DOHH2 (cell line): ENCODE measurements at regions not wholly inside any gene's neighbourhood (a gene's known extent, or its start where the extent isn't known, plus 50 kb on each side); places are given as distances from the start of the nearest gene placed in this dataset.

Experiments
- H3F3A ChIP-seq: fragments of 200-600 bp; sonication (generic), shearing (Covaris generic); 2 replicates; pipeline ENCODE4 v1.6.0; 2016; ENCODE audit warnings: antibody characterized with exemption, mild to moderate bottlenecking; ENCODE audit not compliant: control insufficient read depth, insufficient read depth
- H3K27ac ChIP-seq: fragments of 200-600 bp; sonication (generic); 2 replicates; pipeline ENCODE4 v1.5.1; 2014; ENCODE audit warnings: low read depth, mild to moderate bottlenecking, low read length, moderate library complexity
- H3K27me3 ChIP-seq: fragments of 200-600 bp; sonication (generic); 2 replicates; pipeline ENCODE4 v1.6.1; 2014; ENCODE audit warnings: mild to moderate bottlenecking, low read length, mixed read lengths; ENCODE audit not compliant: control insufficient read depth
- H3K36me3 ChIP-seq: fragments of 200-600 bp; sonication (generic); 2 replicates; pipeline ENCODE4 v1.6.1; 2014; ENCODE audit warnings: mild to moderate bottlenecking, low read length, moderate library complexity, mixed read lengths; ENCODE audit not compliant: control insufficient read depth
- H3K4me1 ChIP-seq: fragments of 200-600 bp; sonication (generic); 2 replicates; pipeline ENCODE4 v1.6.1; 2014; ENCODE audit warnings: mild to moderate bottlenecking, low read length, mixed read lengths; ENCODE audit not compliant: control insufficient read depth
- H3K4me2 ChIP-seq: fragments of 200-600 bp; sonication (generic); 2 replicates; pipeline ENCODE4 v1.6.0; 2014; ENCODE audit warnings: mild to moderate bottlenecking, low read length, moderate library complexity
- H3K4me3 ChIP-seq: fragments of 200-600 bp; sonication (generic); 2 replicates; pipeline ENCODE4 v1.5.1; 2014; ENCODE audit warnings: mild to moderate bottlenecking, low read length, mixed read lengths
- H3K79me2 ChIP-seq: fragments of 200-600 bp; sonication (generic); 2 replicates; pipeline ENCODE4 v1.6.1; 2014; ENCODE audit warnings: mild to moderate bottlenecking, low read length, mixed read lengths; ENCODE audit not compliant: control insufficient read depth
- H3K9me2 ChIP-seq: fragments of 200-600 bp; sonication (generic); replicated peaks from 2 replicates; pipeline ENCODE4 v1.6.1; 2014; ENCODE audit warnings: mild to moderate bottlenecking, low read length, mixed read lengths; ENCODE audit not compliant: control insufficient read depth
- H3K9me3 ChIP-seq: fragments of 200-600 bp; sonication (generic); 2 replicates; pipeline ENCODE4 v1.6.1; 2014; ENCODE audit warnings: antibody characterized with exemption, low read length, mixed read lengths; ENCODE audit not compliant: control insufficient read depth, insufficient read depth
- H4K20me1 ChIP-seq: fragments of 200-600 bp; sonication (generic); 2 replicates; pipeline ENCODE4 v1.6.0; 2014; ENCODE audit warnings: low read depth, mild to moderate bottlenecking, antibody characterized with exemption, low read length, moderate library complexity; ENCODE audit not compliant: control insufficient read depth, insufficient read depth
- CTCF ChIP-seq: fragments of 200-600 bp; sonication (generic); IDR thresholded peaks from one replicate; pipeline ENCODE4 v1.5.1; 2014; ENCODE audit warnings: antibody characterized with exemption, mild to moderate bottlenecking, low read depth, low read length; ENCODE audit not compliant: poor library complexity, severe bottlenecking
- EZH2phosphoT487 ChIP-seq: fragments of 200-600 bp; sonication (generic); IDR thresholded peaks from 2 replicates; pipeline ENCODE4 v1.6.1; 2017; ENCODE audit warnings: borderline replicate concordance, mild to moderate bottlenecking, antibody characterized with exemption, low read length, moderate library complexity, mixed read lengths

DNA sequence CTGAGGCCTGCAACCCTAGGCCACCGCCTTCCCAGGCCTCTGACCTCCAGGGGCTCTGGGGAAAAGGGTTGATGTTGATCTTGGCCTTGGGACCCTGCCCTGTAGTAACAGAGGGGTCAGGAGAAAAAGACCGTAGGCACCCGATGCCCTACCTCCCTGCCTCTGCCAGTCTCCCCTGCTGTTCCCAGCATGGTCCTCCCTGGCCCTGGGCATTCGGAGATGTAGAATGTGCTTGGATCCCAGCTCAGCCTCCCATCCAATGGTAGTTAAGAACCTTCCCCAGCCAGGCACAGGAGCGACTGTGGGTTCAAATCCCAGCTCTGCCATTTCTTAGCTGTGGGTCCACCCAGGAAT lies 72.0 kb upstream of the TARDBP start:
- Histone ChIP-seq H3F3A (no peaks in the 10 kb centered on the region), H3K4me1 (peaks cover 42% of the 10 kb centered on the region), H3K4me2 (peak overlapping the region; percentile 53), H3K27me3 (peaks cover 15% of the 10 kb centered on the region), H4K20me1 (no peaks in the 10 kb centered on the region), H3K9me2 (no peaks in the 10 kb centered on the region), H3K27ac (no peak overlapping the region), H3K79me2 (no peaks in the 10 kb centered on the region), H3K4me3 (no peak overlapping the region), H3K36me3 (no peaks in the 10 kb centered on the region), H3K9me3 (no peaks in the 10 kb centered on the region)
- no peak for TF ChIP-seq CTCF

GRCh38 chr1:10940838-10941237 lies 71.6 kb upstream of the TARDBP start:
- no peaks in the 10 kb centered on the region for H4K20me1 ChIP-seq
- no peaks in the 10 kb centered on the region for H3K79me2 ChIP-seq
- no peaks in the 10 kb centered on the region for H3K9me2 ChIP-seq
- peaks cover 15% of the 10 kb centered on the region for H3K27me3 ChIP-seq
- H3K4me2 ChIP-seq, result peak overlapping the region; percentile 53; the same call in 1 of the 2 replicates
- no peak for TF ChIP-seq EZH2phosphoT487
- no peak overlapping the region for H3K27ac ChIP-seq
- H3K9me3 ChIP-seq, result no peaks in the 10 kb centered on the region
- H3F3A ChIP-seq, result no peaks in the 10 kb centered on the region
- H3K36me3 ChIP-seq, result no peaks in the 10 kb centered on the region
- H3K4me1 ChIP-seq, result peaks cover 42% of the 10 kb centered on the region
- H3K4me3 ChIP-seq, result no peak overlapping the region

DNA sequence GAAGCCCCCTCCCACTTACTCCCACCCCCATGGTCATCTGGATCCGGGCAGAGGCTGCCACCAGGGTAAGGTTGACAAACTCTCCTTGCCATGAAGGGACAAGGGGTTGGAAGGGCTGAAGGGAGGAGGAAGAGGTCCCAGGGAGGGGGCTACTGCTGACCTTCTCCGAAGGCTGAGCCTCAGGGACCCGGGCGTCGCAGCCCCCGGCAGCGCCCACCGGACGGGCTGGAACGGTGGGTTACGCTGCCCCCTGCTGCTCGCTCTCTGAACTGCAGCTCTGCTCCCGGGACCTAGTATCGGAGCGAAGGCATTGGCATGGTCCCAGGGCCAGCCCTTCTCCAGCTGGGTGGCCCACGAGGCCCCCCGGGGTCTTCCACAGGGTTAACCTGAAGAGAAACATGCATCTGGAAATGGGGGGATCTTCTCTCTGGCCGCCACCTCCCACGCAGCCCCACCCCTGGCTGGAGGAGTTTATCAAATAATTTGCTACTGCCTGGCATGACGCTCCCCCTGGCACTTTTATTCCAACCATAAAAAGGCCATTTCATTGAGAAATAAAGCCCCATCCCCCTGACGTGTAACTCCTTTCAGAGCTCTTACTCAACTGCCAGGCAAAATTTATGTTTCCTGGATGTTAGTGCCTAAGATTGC lies 70.4 kb upstream of the TARDBP start:
- H3K9me2 ChIP-seq, result no peaks in the 10 kb centered on the region
- no peaks in the 10 kb centered on the region for H3K79me2 ChIP-seq
- H3K4me1 ChIP-seq, result peaks cover 42% of the 10 kb centered on the region
- peaks cover 15% of the 10 kb centered on the region for H3K27me3 ChIP-seq
- no peaks in the 10 kb centered on the region for H3K9me3 ChIP-seq
- no peaks in the 10 kb centered on the region for H4K20me1 ChIP-seq
- no peaks in the 10 kb centered on the region for H3F3A ChIP-seq
- no peak overlapping the region for H3K27ac ChIP-seq
- no peak overlapping the region; the same call in 1 of the 2 replicates for H3K4me3 ChIP-seq
- H3K36me3 ChIP-seq, result no peaks in the 10 kb centered on the region
- TF ChIP-seq CTCF, result peak; percentile 97
- no peak for TF ChIP-seq EZH2phosphoT487
- H3K4me2 ChIP-seq, result peak overlapping the region; percentile 30

GRCh38 chr1:10942542-10942912 lies 69.9 kb upstream of the TARDBP start:
- Histone ChIP-seq H3K27me3 (peaks cover 15% of the 10 kb centered on the region), H4K20me1 (no peaks in the 10 kb centered on the region)
- TF ChIP-seq EZH2phosphoT487 (no peak), CTCF (no peak)

More at GRCh38 chr1:10942542-10942912, 69.9 kb upstream of the TARDBP start:
- Histone ChIP-seq H3K4me1 (peaks cover 42% of the 10 kb centered on the region), H3K9me2 (no peaks in the 10 kb centered on the region), H3K9me3 (no peaks in the 10 kb centered on the region), H3F3A (no peaks in the 10 kb centered on the region), H3K27ac (no peak overlapping the region), H3K4me2 (peak overlapping the region; percentile 30), H3K36me3 (no peaks in the 10 kb centered on the region), H3K79me2 (no peaks in the 10 kb centered on the region), H3K4me3 (no peak overlapping the region; the same call in 1 of the 2 replicates)
